ENCODE measurements at regions not wholly inside any gene's neighbourhood (a gene's known extent, or its start where the extent isn't known, plus 50 kb on each side); places are given as distances from the start of the nearest gene placed in this dataset.

DNA sequence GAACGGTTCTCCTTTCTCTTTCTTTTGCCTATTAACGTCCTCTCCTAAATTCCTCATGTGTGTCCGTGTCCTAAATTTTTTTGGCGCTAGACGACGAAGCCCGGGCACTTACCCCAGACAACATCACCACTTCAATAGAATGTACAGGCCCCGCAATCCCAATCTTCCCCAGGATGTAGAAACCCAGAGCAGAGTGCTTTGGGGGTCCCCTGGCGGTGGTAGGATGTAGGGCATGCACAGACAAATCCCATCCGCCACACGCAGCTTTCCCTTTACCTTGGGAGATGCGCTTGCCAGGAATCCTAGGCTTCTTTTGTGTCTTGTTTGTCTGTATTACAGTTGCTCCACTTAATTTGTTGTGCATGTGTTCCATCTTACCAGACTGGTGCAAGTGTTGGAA, 417.3 kb upstream of the ARID1B start (continued):
- TF ChIP-seq E2F6 (IDR thresholded peaks at IDR 0.05; ENCODE audit: borderline replicate concordance, low read depth) (no peak), CBX2 (IDR thresholded peaks at IDR 0.05; ENCODE audit: borderline replicate concordance, low read depth) (no peak)

DNA sequence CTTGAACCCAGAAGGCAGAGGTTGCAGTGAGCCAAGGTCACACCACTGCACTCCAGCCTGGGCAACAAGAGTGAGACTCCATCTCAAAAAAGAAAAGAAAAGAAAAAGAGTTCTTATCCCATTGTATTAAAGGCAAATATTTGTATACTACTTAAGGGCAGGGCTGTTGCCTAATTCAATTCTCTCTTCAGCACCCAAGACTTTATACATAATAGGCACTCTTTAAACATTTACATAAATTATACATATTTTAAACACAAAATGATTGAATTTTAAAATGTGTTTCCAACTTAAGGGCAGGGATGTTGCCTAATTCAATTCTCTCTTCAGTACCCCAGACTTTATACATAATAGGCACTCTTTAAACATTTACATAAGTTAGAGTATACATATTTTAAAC, 424.3 kb upstream of the ARID1B start:
- no peak overlapping the region for H3K4me3 ChIP-seq
- DNase-seq (ENCODE audit: low read depth in 1 of 2, low spot score in 1 of 2) (no peak), ATAC-seq (no peak), FAIRE-seq (no peak)
- H3K9me3 ChIP-seq: no peaks in the 10 kb centered on the region
- TF ChIP-seq, protein P1, sequence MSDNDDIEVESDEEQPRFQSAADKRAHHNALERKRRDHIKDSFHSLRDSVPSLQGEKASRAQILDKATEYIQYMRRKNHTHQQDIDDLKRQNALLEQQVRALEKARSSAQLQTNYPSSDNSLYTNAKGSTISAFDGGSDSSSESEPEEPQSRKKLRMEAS (IDR thresholded peaks at IDR 0.05): no peak
- no peak for TF ChIP-seq HMGXB4 (CRISPR knock-in tag; IDR thresholded peaks at IDR 0.05; ENCODE audit: borderline replicate concordance)
- TF ChIP-seq PHF8 (IDR thresholded peaks at IDR 0.05; ENCODE audit: borderline replicate concordance, low read depth): no peak
- TF ChIP-seq CBX2 (IDR thresholded peaks at IDR 0.05; ENCODE audit: borderline replicate concordance, low read depth): no peak
- TF ChIP-seq KDM5A (IDR thresholded peaks at IDR 0.05): no peak
- no peak for TF ChIP-seq GATA3 (IDR thresholded peaks at IDR 0.05; ENCODE audit: borderline replicate concordance)
- no peak for TF ChIP-seq RNF2 (IDR thresholded peaks at IDR 0.05; ENCODE audit: borderline replicate concordance, low read depth)
- no peak for TF ChIP-seq E2F6 (IDR thresholded peaks at IDR 0.05; ENCODE audit: borderline replicate concordance, low read depth)
- no peak for TF ChIP-seq CBX8 (IDR thresholded peaks at IDR 0.05)
- TF ChIP-seq, protein P2, sequence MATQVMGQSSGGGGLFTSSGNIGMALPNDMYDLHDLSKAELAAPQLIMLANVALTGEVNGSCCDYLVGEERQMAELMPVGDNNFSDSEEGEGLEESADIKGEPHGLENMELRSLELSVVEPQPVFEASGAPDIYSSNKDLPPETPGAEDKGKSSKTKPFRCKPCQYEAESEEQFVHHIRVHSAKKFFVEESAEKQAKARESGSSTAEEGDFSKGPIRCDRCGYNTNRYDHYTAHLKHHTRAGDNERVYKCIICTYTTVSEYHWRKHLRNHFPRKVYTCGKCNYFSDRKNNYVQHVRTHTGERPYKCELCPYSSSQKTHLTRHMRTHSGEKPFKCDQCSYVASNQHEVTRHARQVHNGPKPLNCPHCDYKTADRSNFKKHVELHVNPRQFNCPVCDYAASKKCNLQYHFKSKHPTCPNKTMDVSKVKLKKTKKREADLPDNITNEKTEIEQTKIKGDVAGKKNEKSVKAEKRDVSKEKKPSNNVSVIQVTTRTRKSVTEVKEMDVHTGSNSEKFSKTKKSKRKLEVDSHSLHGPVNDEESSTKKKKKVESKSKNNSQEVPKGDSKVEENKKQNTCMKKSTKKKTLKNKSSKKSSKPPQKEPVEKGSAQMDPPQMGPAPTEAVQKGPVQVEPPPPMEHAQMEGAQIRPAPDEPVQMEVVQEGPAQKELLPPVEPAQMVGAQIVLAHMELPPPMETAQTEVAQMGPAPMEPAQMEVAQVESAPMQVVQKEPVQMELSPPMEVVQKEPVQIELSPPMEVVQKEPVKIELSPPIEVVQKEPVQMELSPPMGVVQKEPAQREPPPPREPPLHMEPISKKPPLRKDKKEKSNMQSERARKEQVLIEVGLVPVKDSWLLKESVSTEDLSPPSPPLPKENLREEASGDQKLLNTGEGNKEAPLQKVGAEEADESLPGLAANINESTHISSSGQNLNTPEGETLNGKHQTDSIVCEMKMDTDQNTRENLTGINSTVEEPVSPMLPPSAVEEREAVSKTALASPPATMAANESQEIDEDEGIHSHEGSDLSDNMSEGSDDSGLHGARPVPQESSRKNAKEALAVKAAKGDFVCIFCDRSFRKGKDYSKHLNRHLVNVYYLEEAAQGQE (IDR thresholded peaks at IDR 0.05): no peak
- TF ChIP-seq JUN (IDR thresholded peaks at IDR 0.05): no peak
- TF ChIP-seq HEYL (CRISPR knock-in tag; IDR thresholded peaks at IDR 0.05): no peak
- TF ChIP-seq RCOR1 (IDR thresholded peaks at IDR 0.05; ENCODE audit: low read depth, low read length): no peak
- TF ChIP-seq EHF (CRISPR knock-in tag; IDR thresholded peaks at IDR 0.05): no peak
- H3K27ac ChIP-seq: no peak overlapping the region
- H3K4me2 ChIP-seq: no peak overlapping the region
- ChIA-PET POLR2A (no interaction called here), CTCF (interaction anchor here (1.1 kb wide), 1 partner anchor 147 kb away, joined by 3 read pairs; no protein-coding TSS in a partner anchor)
- H3K4me1 ChIP-seq: no peaks in the 10 kb centered on the region

DNA sequence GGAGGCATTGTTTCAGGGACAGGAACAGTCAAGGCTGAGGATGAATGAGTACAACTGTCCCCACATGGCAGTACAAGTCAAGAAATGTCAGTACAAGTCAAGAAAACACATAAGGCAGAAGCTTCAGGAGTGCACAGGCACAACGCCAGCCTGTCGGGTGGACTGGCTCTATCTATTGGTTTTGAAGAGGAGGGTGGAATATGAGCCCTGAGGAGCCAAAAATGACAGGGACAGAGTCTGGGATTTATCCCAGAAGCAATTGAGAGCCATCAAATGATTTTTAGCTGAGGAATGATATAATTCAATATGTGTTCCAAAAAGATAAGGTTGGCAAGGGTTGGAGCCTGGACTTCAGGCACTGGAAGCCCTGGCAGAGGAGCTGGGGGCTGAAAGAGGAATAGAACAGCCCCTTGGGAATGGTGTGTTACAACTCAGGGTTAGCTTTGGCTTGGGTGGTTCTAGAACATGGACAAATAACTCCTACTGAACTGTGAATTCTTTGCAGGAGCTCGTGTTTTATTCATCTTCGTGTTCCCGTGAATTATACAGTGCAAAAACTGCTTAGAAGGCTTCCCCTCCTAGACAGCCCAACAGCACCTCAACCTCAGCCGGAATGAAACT, 425.7 kb upstream of the ARID1B start:
- DNase-seq (ENCODE audit: low read depth in 1 of 2, low spot score in 1 of 2) (no peak), ATAC-seq (no peak), FAIRE-seq (no peak)
- Histone ChIP-seq H3K9me3 (no peaks in the 10 kb centered on the region), H3K4me3 (no peak overlapping the region), H3K4me1 (no peaks in the 10 kb centered on the region), H3K27ac (no peak overlapping the region), H3K4me2 (no peak overlapping the region)
- ChIA-PET CTCF (interaction anchor here (0.9 to 1.1 kb wide), 2 partner anchors 35 to 146 kb away, joined by 3 to 4 read pairs; no protein-coding TSS in a partner anchor), POLR2A (no interaction called here)
- WGBS (ENCODE audit: missing lambda C conversion rate): 13% methylated on average over 6 of the region's 6 CpGs
- TF ChIP-seq CEBPB (IDR thresholded peaks at IDR 0.05) (no peak), CHD4 (IDR thresholded peaks at IDR 0.05; ENCODE audit: borderline replicate concordance) (no peak), RNF2 (IDR thresholded peaks at IDR 0.05; ENCODE audit: borderline replicate concordance, low read depth) (no peak), SMC3 (IDR thresholded peaks at IDR 0.05) (no peak), E2F6 (IDR thresholded peaks at IDR 0.05; ENCODE audit: borderline replicate concordance, low read depth) (no peak), EHF (CRISPR knock-in tag; IDR thresholded peaks at IDR 0.05) (no peak), ESRRA (IDR thresholded peaks at IDR 0.05; ENCODE audit: borderline replicate concordance, low read length) (no peak), KDM1A (IDR thresholded peaks at IDR 0.05; ENCODE audit: low read depth) (no peak), RCOR1 (IDR thresholded peaks at IDR 0.05; ENCODE audit: low read depth, low read length) (no peak), EHMT2 (IDR thresholded peaks at IDR 0.05; ENCODE audit: low read depth) (no peak)
- TF ChIP-seq, protein P2 (IDR thresholded peaks at IDR 0.05): no peak

All from A549 (cell line).